ENCODE measurements at regions not wholly inside any gene's neighbourhood (a gene's known extent, or its start where the extent isn't known, plus 50 kb on each side); places are given as distances from the start of the nearest gene placed in this dataset.
"Not testable (repeated sequence)": the region's sequence is repeated elsewhere in the genome, so short reads cannot be mapped to it uniquely, and the experiment has no call there.

GRCh38 chr1:96130432-96130831 lies 591.2 kb upstream of the PTBP2 start:
- FAIRE-seq (no peak), DNase-seq (ENCODE audit: insufficient read length) (no peak)

GRCh38 chr1:96144636-96145035 lies 576.9 kb upstream of the PTBP2 start:
- DNase-seq (ENCODE audit: insufficient read length) (no peak), FAIRE-seq (no peak)
- TF ChIP-seq POLR2AphosphoS5 (IDR thresholded peaks at IDR 0.05; ENCODE audit: low read depth, low read length) (no peak), POLR2A (IDR thresholded peaks at IDR 0.05; ENCODE audit: low read depth, low read length) (no peak), TAF1 (IDR thresholded peaks at IDR 0.05; ENCODE audit: borderline replicate concordance, low read depth, low read length) (no peak)

More at GRCh38 chr1:96130432-96130831, 591.2 kb upstream of the PTBP2 start:
- TF ChIP-seq POLR2AphosphoS5 (IDR thresholded peaks at IDR 0.05; ENCODE audit: low read depth, low read length) (no peak), TAF1 (IDR thresholded peaks at IDR 0.05; ENCODE audit: borderline replicate concordance, low read depth, low read length) (no peak), POLR2A (IDR thresholded peaks at IDR 0.05; ENCODE audit: low read depth, low read length) (no peak)

- FAIRE-seq (no peak), DNase-seq (ENCODE audit: insufficient read length) (no peak)
- TF ChIP-seq POLR2A (IDR thresholded peaks at IDR 0.05; ENCODE audit: low read depth, low read length) = no peak
- no peak for TF ChIP-seq TAF1 (IDR thresholded peaks at IDR 0.05; ENCODE audit: borderline replicate concordance, low read depth, low read length)
- TF ChIP-seq POLR2AphosphoS5 (IDR thresholded peaks at IDR 0.05; ENCODE audit: low read depth, low read length) = no peak
Measured at GRCh38 chr1:96145492-96145891, 576.1 kb upstream of the PTBP2 start.

GRCh38 chr1:96152957-96153356 lies 568.6 kb upstream of the PTBP2 start:
- not testable (repeated sequence) for DNase-seq (ENCODE audit: insufficient read length); FAIRE-seq

GRCh38 chr1:96157101-96157500 lies 564.5 kb upstream of the PTBP2 start:
- FAIRE-seq (no peak), DNase-seq (ENCODE audit: insufficient read length) (no peak)
- TF ChIP-seq POLR2A (IDR thresholded peaks at IDR 0.05; ENCODE audit: low read depth, low read length) = no peak
- TF ChIP-seq POLR2AphosphoS5 (IDR thresholded peaks at IDR 0.05; ENCODE audit: low read depth, low read length) = no peak
- TF ChIP-seq TAF1 (IDR thresholded peaks at IDR 0.05; ENCODE audit: borderline replicate concordance, low read depth, low read length) = no peak

GRCh38 chr1:96159379-96159778 lies 562.2 kb upstream of the PTBP2 start:
- FAIRE-seq (no peak), DNase-seq (ENCODE audit: insufficient read length) (no peak)
- TF ChIP-seq POLR2A (IDR thresholded peaks at IDR 0.05; ENCODE audit: low read depth, low read length) (no peak), TAF1 (IDR thresholded peaks at IDR 0.05; ENCODE audit: borderline replicate concordance, low read depth, low read length) (no peak), POLR2AphosphoS5 (IDR thresholded peaks at IDR 0.05; ENCODE audit: low read depth, low read length) (no peak)

- TF ChIP-seq POLR2A (IDR thresholded peaks at IDR 0.05; ENCODE audit: low read depth, low read length) = no peak
- TF ChIP-seq TAF1 (IDR thresholded peaks at IDR 0.05; ENCODE audit: borderline replicate concordance, low read depth, low read length) = no peak
- FAIRE-seq (no peak), DNase-seq (ENCODE audit: insufficient read length) (no peak)
Measured at GRCh38 chr1:96164053-96164452, 557.5 kb upstream of the PTBP2 start.

- TF ChIP-seq TAF1 (IDR thresholded peaks at IDR 0.05; ENCODE audit: borderline replicate concordance, low read depth, low read length) (no peak), POLR2AphosphoS5 (IDR thresholded peaks at IDR 0.05; ENCODE audit: low read depth, low read length) (no peak), POLR2A (IDR thresholded peaks at IDR 0.05; ENCODE audit: low read depth, low read length) (no peak)
- DNase-seq (ENCODE audit: insufficient read length) = no peak
- no peak for FAIRE-seq
Measured at GRCh38 chr1:96178053-96178452, 543.5 kb upstream of the PTBP2 start.

- TF ChIP-seq TAF1 (IDR thresholded peaks at IDR 0.05; ENCODE audit: borderline replicate concordance, low read depth, low read length) (no peak), POLR2A (IDR thresholded peaks at IDR 0.05; ENCODE audit: low read depth, low read length) (no peak), POLR2AphosphoS5 (IDR thresholded peaks at IDR 0.05; ENCODE audit: low read depth, low read length) (no peak)
- FAIRE-seq (no peak), DNase-seq (ENCODE audit: insufficient read length) (no peak)
Measured at GRCh38 chr1:96183485-96183884, 538.1 kb upstream of the PTBP2 start.

GRCh38 chr1:96183928-96184327 lies 537.7 kb upstream of the PTBP2 start:
- no peak for FAIRE-seq
- DNase-seq (ENCODE audit: insufficient read length) = no peak

GRCh38 chr1:96185181-96185580 lies 536.4 kb upstream of the PTBP2 start:
- TF ChIP-seq TAF1 (IDR thresholded peaks at IDR 0.05; ENCODE audit: borderline replicate concordance, low read depth, low read length) = no peak
- no peak for TF ChIP-seq POLR2A (IDR thresholded peaks at IDR 0.05; ENCODE audit: low read depth, low read length)
- TF ChIP-seq POLR2AphosphoS5 (IDR thresholded peaks at IDR 0.05; ENCODE audit: low read depth, low read length) = no peak

More at GRCh38 chr1:96183928-96184327, 537.7 kb upstream of the PTBP2 start:
- TF ChIP-seq POLR2AphosphoS5 (IDR thresholded peaks at IDR 0.05; ENCODE audit: low read depth, low read length) (no peak), TAF1 (IDR thresholded peaks at IDR 0.05; ENCODE audit: borderline replicate concordance, low read depth, low read length) (no peak), POLR2A (IDR thresholded peaks at IDR 0.05; ENCODE audit: low read depth, low read length) (no peak)

GRCh38 chr1:96187020-96187419 lies 534.6 kb upstream of the PTBP2 start:
- FAIRE-seq = no peak
- TF ChIP-seq TAF1 (IDR thresholded peaks at IDR 0.05; ENCODE audit: borderline replicate concordance, low read depth, low read length) (no peak), POLR2A (IDR thresholded peaks at IDR 0.05; ENCODE audit: low read depth, low read length) (no peak), POLR2AphosphoS5 (IDR thresholded peaks at IDR 0.05; ENCODE audit: low read depth, low read length) (no peak)
- DNase-seq (ENCODE audit: insufficient read length) = no peak

More at GRCh38 chr1:96185181-96185580, 536.4 kb upstream of the PTBP2 start:
- FAIRE-seq (no peak), DNase-seq (ENCODE audit: insufficient read length) (no peak)

- FAIRE-seq (no peak), DNase-seq (ENCODE audit: insufficient read length) (no peak)
Measured at GRCh38 chr1:96191165-96191564, 530.4 kb upstream of the PTBP2 start.

More at GRCh38 chr1:96191165-96191564, 530.4 kb upstream of the PTBP2 start:
- TF ChIP-seq TAF1 (IDR thresholded peaks at IDR 0.05; ENCODE audit: borderline replicate concordance, low read depth, low read length) = no peak
- no peak for TF ChIP-seq POLR2AphosphoS5 (IDR thresholded peaks at IDR 0.05; ENCODE audit: low read depth, low read length)
- TF ChIP-seq POLR2A (IDR thresholded peaks at IDR 0.05; ENCODE audit: low read depth, low read length) = no peak

Data from GM12892 (cell line).